Dendritic cell treated with granulocyte-macrophage colony-stimulating factor and Interleukin-4, amounts not matched to agents 40 ng/mL and 50 ng/mL, for 4 days (primary cell): ENCODE measurements at regions not wholly inside any gene's neighbourhood (a gene's known extent, or its start where the extent isn't known, plus 50 kb on each side); places are given as distances from the start of the nearest gene placed in this dataset.

ENCODE experiments used
- H3K27ac Mint-ChIP-seq: one replicate; pipeline ENCODE4 v1.8.0; 2022; ENCODE audit warnings: mild to moderate bottlenecking, mixed read lengths
- H3K27me3 Mint-ChIP-seq: one replicate; pipeline ENCODE4 v1.8.0; 2022; ENCODE audit warnings: mild to moderate bottlenecking, mixed read lengths
- H3K36me3 Mint-ChIP-seq: one replicate; pipeline ENCODE4 v1.8.0; 2022; ENCODE audit warnings: low read depth, mixed read lengths
- H3K4me1 Mint-ChIP-seq: one replicate; pipeline ENCODE4 v1.8.0; 2022; ENCODE audit warnings: low read depth, mixed read lengths
- H3K4me3 Mint-ChIP-seq: one replicate; pipeline ENCODE4 v1.8.0; 2022; ENCODE audit warnings: mild to moderate bottlenecking, moderate library complexity, mixed read lengths
- H3K9me3 Mint-ChIP-seq: one replicate; pipeline ENCODE4 v1.8.0; 2022; ENCODE audit warnings: mixed read lengths
- intact Hi-C: fragments of 100-400 bp; cut with micrococcal nuclease; formaldehyde crosslinking; loops from one replicate; pipeline ENCODE4 v1.15.0; 2022

DNA sequence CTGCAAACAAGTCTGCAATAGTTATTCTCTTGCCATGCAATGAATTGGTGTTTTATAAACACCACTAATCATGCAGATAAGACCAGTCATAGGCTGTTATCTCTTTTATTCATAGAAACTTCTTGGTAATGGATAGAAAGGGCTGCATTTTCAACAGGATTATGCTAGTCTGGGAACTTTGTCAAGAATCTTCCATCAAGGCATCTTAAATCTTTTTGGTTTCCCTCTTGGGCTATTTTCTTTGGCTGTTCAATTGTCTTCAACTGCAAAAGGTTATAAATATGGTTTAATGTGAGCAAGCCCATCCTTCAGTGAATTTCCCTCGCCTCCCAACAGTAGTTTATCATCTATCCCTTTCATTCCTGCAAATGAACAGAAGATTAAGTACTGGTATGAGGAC is 59.0 kb upstream of the MINAR1 start:
- peaks cover 23% of the 10 kb centered on the region for H3K4me1 Mint-ChIP-seq
- no peaks in the 10 kb centered on the region for H3K9me3 Mint-ChIP-seq
- H3K4me3 Mint-ChIP-seq, result no peak overlapping the region
- H3K27ac Mint-ChIP-seq, result no peak overlapping the region
- intact Hi-C loops, result no loop called here
- H3K27me3 Mint-ChIP-seq, result no peaks in the 10 kb centered on the region
- H3K36me3 Mint-ChIP-seq, result no peaks in the 10 kb centered on the region

DNA sequence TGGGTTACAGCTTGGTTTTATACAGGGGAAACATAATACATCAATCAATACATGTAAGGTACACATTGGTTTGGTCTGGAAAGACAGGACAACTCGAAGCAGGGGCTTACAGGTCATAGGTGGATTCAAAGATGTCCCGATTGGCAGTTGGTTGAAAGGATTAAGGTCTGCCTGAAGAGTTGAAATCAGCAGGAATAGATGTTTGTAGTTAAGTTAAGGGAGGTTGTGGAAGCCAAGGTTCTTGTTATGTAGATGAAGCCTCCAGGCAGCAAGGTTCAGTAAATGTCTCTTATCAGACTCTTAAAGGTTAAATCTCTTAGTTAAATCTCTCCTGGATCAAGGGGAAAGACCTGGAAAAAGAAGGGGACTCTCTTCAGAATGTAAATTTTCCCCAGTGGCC is 58.4 kb upstream of the MINAR1 start:
- no peaks in the 10 kb centered on the region for H3K36me3 Mint-ChIP-seq
- intact Hi-C loops, result no loop called here
- no peak overlapping the region for H3K4me3 Mint-ChIP-seq
- no peaks in the 10 kb centered on the region for H3K9me3 Mint-ChIP-seq
- peaks cover 23% of the 10 kb centered on the region for H3K4me1 Mint-ChIP-seq
- H3K27ac Mint-ChIP-seq, result no peak overlapping the region
- H3K27me3 Mint-ChIP-seq, result no peaks in the 10 kb centered on the region

GRCh38 chr15:79376383-79376782 is 55.8 kb upstream of the MINAR1 start:
- no peaks in the 10 kb centered on the region for H3K9me3 Mint-ChIP-seq
- H3K4me3 Mint-ChIP-seq, result no peak overlapping the region
- intact Hi-C loops, result no loop called here
- no peaks in the 10 kb centered on the region for H3K36me3 Mint-ChIP-seq
- H3K27me3 Mint-ChIP-seq, result no peaks in the 10 kb centered on the region
- peaks cover 20% of the 10 kb centered on the region for H3K4me1 Mint-ChIP-seq
- no peak overlapping the region for H3K27ac Mint-ChIP-seq

GRCh38 chr15:79378394-79379109 is 53.6 kb upstream of the MINAR1 start:
- H3K27me3 Mint-ChIP-seq, result no peaks in the 10 kb centered on the region
- no peak overlapping the region for H3K27ac Mint-ChIP-seq
- intact Hi-C loops, result no loop called here
- H3K9me3 Mint-ChIP-seq, result no peaks in the 10 kb centered on the region
- H3K4me1 Mint-ChIP-seq, result peaks cover 18% of the 10 kb centered on the region
- H3K4me3 Mint-ChIP-seq, result no peak overlapping the region
- no peaks in the 10 kb centered on the region for H3K36me3 Mint-ChIP-seq

DNA sequence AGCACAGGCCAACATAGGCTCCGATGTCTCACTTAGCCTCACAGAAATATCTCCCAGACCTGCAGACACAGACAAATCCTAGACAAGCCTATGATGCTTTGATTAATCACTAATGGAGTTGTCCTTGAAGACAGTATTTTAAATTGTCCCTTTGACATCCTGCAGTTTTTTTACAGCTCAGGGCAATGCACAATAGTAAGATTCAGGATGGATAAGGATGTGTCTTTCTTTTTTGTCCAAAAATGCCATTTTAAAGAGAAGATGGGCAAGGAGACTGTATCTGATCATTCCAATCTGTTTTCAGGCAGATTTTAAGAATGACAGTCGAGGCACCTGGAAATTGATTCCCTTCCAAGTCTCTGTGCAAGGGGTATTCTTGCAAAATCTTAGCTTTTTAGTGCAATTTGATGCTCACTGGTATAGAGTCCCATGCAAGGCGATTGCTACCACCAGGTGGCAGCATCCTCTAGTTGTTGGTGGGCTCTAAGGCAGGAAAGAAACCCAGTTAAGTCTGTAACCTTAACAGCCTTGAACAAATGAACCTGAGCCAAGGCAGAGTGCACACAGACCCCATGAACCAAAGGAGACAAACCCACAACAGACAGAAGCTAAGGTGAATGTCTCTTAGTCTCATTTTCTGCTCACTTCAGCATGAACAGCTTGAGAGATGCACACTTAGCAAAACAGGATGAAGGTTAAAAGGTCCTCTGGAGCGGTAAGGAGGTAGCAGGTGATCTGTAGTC is 51.2 kb upstream of the MINAR1 start:
- Mint-ChIP-seq H3K27ac (no peak overlapping the region), H3K4me1 (peaks cover 8% of the 10 kb centered on the region), H3K4me3 (no peak overlapping the region), H3K27me3 (no peaks in the 10 kb centered on the region), H3K9me3 (no peaks in the 10 kb centered on the region), H3K36me3 (no peaks in the 10 kb centered on the region)
- intact Hi-C loops, result loop anchor here (1.0 kb wide), 2 partner anchors 215 to 468 kb away; no protein-coding TSS in a partner anchor

DNA sequence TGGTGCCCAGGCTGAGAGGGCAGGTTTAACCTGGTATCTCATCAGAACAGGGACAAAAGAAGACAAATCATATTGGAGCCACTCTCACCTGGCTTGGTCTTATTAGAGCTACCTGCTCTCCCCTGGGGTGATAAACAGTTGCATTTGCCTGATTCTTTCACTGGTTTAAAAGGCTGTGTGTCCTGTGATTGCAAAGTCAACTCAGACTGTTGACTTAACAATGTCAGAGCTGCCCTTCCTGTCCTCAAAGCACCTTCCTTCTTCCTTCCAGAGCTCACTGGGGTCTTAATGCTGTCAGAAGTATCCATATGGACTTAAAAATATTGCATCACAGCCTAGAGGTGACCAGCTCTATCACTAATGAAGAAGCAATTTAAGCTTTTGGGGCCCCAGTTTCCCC is 50.5 kb upstream of the MINAR1 start:
- no peaks in the 10 kb centered on the region for H3K9me3 Mint-ChIP-seq
- no peak overlapping the region for H3K4me3 Mint-ChIP-seq
- peaks cover 3% of the 10 kb centered on the region for H3K4me1 Mint-ChIP-seq
- no peak overlapping the region for H3K27ac Mint-ChIP-seq
- no peaks in the 10 kb centered on the region for H3K36me3 Mint-ChIP-seq
- intact Hi-C loops, result loop anchor here (1.0 kb wide), 2 partner anchors 215 to 468 kb away; no protein-coding TSS in a partner anchor
- no peaks in the 10 kb centered on the region for H3K27me3 Mint-ChIP-seq
